Lung (tissue), 11 donors: ENCODE measurements at regions not wholly inside any gene's neighbourhood (a gene's known extent, or its start where the extent isn't known, plus 50 kb on each side); places are given as distances from the start of the nearest gene placed in this dataset.
A peak's percentile ranks its signal among the peaks of the same experiment; 100 is the strongest.

Source experiments
- ATAC-seq: fragments of 200-7000 bp; cut with Tn5 transposase; one replicate; pipeline ENCODE4 v1.9.1; 2020; ENCODE audit warnings: moderate number of reproducible peaks; ENCODE audit not compliant: insufficient read depth, low FRiP score
- DNase-seq, 3 donors: peaks; one replicate each; pipeline ENCODE4 v3.0.0-alpha.2; 2013 to 2017
- H3K27ac ChIP-seq, 2 donors: one replicate each; pipeline ENCODE4 v1.5.1; 2013; ENCODE audit warnings: mild to moderate bottlenecking in 2 of 2, moderate library complexity in 2 of 2, control low read depth in 1 of 2, inconsistent platforms in 1 of 2, low read depth in 1 of 2, low read length in 1 of 2
- H3K27me3 ChIP-seq, 3 donors: one replicate each; pipeline ENCODE4 v1.5.1; 2013; ENCODE audit warnings: low read length in 2 of 3; ENCODE audit not compliant: control insufficient read depth in 3 of 3, insufficient read depth in 3 of 3
- H3K36me3 ChIP-seq, 4 donors: one replicate each; pipeline ENCODE4 v1.5.1; 2013; ENCODE audit warnings: low read length in 4 of 4, mild to moderate bottlenecking in 1 of 4, moderate library complexity in 1 of 4; ENCODE audit not compliant: control insufficient read depth in 4 of 4, insufficient read depth in 4 of 4
- H3K4me1 ChIP-seq, 5 donors: one replicate each; pipeline ENCODE4 v1.5.1; 2013; ENCODE audit warnings: low read length in 5 of 5, mild to moderate bottlenecking in 2 of 5, moderate library complexity in 1 of 5; ENCODE audit not compliant: control insufficient read depth in 5 of 5, insufficient read depth in 5 of 5
- H3K4me3 ChIP-seq: one replicate; pipeline ENCODE4 v1.5.1; 2013; ENCODE audit warnings: mild to moderate bottlenecking, control low read depth, moderate library complexity
- H3K9ac ChIP-seq, 2 donors: one replicate each; pipeline ENCODE4 v1.5.1; 2013; ENCODE audit warnings: low read length in 2 of 2, control low read depth in 1 of 2; ENCODE audit not compliant: insufficient read depth in 1 of 2
- H3K9me3 ChIP-seq, 4 donors: one replicate each; pipeline ENCODE4 v1.5.1; 2013; ENCODE audit warnings: low read length in 3 of 4, mild to moderate bottlenecking in 1 of 4, moderate library complexity in 1 of 4; ENCODE audit not compliant: control insufficient read depth in 4 of 4, insufficient read depth in 3 of 4
- WGBS, 2 donors: extraction: QIAGEN DNeasy Blood & Tissue Kit; methylation state at CpG; one replicate each; pipeline ENCODE4 v1.1.7; 2013; 5-methylcytosine and 5-hydroxymethylcytosine counted together
- TF ChIP-seq, protein P1 (sequence below): IDR thresholded peaks from 2 replicates; pipeline ENCODE4 v1.5.1; 2012; ENCODE audit warnings: mild to moderate bottlenecking; ENCODE audit errors: control extremely low read depth, extremely low read depth
- donor health status: control.
- donor health status: control.
- donor health status: Bipolar disorder and iron deficiency.
- donor health status: healthy.
- donor health status: DM: yes; HTN: yes; CAD: no.

- TF ChIP-seq, protein P1, sequence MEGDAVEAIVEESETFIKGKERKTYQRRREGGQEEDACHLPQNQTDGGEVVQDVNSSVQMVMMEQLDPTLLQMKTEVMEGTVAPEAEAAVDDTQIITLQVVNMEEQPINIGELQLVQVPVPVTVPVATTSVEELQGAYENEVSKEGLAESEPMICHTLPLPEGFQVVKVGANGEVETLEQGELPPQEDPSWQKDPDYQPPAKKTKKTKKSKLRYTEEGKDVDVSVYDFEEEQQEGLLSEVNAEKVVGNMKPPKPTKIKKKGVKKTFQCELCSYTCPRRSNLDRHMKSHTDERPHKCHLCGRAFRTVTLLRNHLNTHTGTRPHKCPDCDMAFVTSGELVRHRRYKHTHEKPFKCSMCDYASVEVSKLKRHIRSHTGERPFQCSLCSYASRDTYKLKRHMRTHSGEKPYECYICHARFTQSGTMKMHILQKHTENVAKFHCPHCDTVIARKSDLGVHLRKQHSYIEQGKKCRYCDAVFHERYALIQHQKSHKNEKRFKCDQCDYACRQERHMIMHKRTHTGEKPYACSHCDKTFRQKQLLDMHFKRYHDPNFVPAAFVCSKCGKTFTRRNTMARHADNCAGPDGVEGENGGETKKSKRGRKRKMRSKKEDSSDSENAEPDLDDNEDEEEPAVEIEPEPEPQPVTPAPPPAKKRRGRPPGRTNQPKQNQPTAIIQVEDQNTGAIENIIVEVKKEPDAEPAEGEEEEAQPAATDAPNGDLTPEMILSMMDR = no peak
- ATAC-seq = no peak
- peaks cover 0 to 33% (median 4%) of the 10 kb centered on the region in 5 donors for H3K4me1 ChIP-seq
- H3K27me3 ChIP-seq = no peaks in the 10 kb centered on the region
- DNase-seq = no peak
- peaks cover 0 to 2% (median 0%) of the 10 kb centered on the region in 4 donors for H3K9me3 ChIP-seq
- WGBS, 2 donors = 90 to 93% methylated on average over 8 of the region's 8 CpGs
- H3K4me3 ChIP-seq = no peak overlapping the region
- no peak overlapping the region for H3K9ac ChIP-seq
- H3K27ac ChIP-seq = no peak overlapping the region
- H3K36me3 ChIP-seq = no peaks in the 10 kb centered on the region
Measured at GRCh38 chr9:16276866-16277265, 593.6 kb downstream of the BNC2 start.

DNA sequence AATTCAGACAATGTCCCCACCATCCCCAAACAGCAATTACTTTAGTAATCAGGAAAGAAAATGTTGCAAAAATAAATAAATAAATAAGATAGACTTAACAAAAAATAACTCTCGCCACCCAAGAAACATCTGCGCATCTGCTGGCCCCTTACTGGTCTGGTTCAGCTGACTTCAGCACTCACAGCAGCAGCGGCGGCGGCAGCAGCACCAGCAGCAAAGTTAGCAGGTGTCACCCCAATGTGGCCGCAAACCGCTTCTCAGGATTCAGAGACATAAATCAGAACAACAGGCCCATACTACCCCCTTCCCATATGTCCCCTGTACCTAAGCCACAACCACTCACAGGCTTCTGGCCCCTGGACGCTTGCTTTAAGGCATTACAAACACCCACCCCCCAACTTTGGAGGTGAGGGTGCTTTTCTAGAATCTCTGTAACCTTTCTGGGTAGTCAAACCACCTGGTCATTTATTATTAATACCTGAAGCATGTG, 593.0 kb downstream of the BNC2 start:
- DNase-seq (no peak), ATAC-seq (no peak)
- no peak overlapping the region for H3K27ac ChIP-seq
- no peaks in the 10 kb centered on the region for H3K36me3 ChIP-seq
- 85 to 99% methylated on average over 8 of the region's 8 CpGs for WGBS, 2 donors
- no peak overlapping the region for H3K4me3 ChIP-seq
- TF ChIP-seq, protein P1 = no peak
- H3K9ac ChIP-seq = no peak overlapping the region
- no peaks in the 10 kb centered on the region for H3K27me3 ChIP-seq
- peaks cover 0 to 35% (median 4%) of the 10 kb centered on the region in 5 donors for H3K4me1 ChIP-seq
- peaks cover 0 to 2% (median 0%) of the 10 kb centered on the region in 4 donors for H3K9me3 ChIP-seq

- Histone ChIP-seq H3K9me3 (peaks cover 0 to 2% (median 0%) of the 10 kb centered on the region in 4 donors), H3K27ac (no peak overlapping the region), H3K4me3 (no peak overlapping the region), H3K9ac (peak overlapping the region in 1 of 2 donors; percentile 54), H3K27me3 (no peaks in the 10 kb centered on the region), H3K4me1 (peaks cover 0 to 29% (median 2%) of the 10 kb centered on the region in 5 donors), H3K36me3 (no peaks in the 10 kb centered on the region)
- TF ChIP-seq, protein P1 = no peak
- WGBS, 2 donors = 82 to 86% methylated on average over 13 of the region's 13 CpGs
- DNase-seq (peak in 2 of 3 donors; percentile 75 to 85), ATAC-seq (no peak)
Measured at GRCh38 chr9:16278326-16278999, 592.0 kb downstream of the BNC2 start.
